ENCODE measurements at regions not wholly inside any gene's neighbourhood (a gene's known extent, or its start where the extent isn't known, plus 50 kb on each side); places are given as distances from the start of the nearest gene placed in this dataset.

DNA sequence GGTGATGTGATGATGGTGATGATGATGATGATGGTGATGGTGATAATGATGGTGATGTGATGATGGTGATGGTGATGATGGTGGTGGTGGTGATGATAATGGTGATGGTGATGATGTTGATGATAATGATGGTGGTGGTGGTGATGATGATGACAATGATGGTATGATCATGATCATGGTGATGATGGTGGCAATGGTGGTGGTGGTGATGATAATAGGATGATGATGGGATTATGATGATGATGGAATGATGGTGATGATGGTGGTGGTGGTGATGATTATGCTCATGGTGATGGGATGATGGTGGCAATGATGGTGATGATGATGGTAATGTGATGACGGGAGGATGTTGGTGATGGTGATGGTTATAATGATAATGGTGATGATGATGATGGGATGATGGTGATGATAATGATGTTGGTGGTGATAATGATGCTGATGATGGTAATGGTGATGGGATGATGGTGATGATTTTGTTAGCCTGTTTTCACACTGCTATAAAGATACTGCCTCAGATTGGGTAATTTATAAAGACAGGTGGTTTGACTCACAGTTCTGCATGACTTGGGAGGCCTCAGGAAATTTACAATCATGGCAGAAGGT lies 314.8 kb upstream of the SFSWAP start:
- TF ChIP-seq, protein P1, sequence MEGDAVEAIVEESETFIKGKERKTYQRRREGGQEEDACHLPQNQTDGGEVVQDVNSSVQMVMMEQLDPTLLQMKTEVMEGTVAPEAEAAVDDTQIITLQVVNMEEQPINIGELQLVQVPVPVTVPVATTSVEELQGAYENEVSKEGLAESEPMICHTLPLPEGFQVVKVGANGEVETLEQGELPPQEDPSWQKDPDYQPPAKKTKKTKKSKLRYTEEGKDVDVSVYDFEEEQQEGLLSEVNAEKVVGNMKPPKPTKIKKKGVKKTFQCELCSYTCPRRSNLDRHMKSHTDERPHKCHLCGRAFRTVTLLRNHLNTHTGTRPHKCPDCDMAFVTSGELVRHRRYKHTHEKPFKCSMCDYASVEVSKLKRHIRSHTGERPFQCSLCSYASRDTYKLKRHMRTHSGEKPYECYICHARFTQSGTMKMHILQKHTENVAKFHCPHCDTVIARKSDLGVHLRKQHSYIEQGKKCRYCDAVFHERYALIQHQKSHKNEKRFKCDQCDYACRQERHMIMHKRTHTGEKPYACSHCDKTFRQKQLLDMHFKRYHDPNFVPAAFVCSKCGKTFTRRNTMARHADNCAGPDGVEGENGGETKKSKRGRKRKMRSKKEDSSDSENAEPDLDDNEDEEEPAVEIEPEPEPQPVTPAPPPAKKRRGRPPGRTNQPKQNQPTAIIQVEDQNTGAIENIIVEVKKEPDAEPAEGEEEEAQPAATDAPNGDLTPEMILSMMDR (conservative IDR thresholded peaks at IDR 0.05; ENCODE audit: low read depth, low read length), result no peak
- no peak for TF ChIP-seq EZH2 (IDR thresholded peaks at IDR 0.05; ENCODE audit: borderline replicate concordance, low read depth, low read length, poor library complexity, severe bottlenecking)
